GM23338 (cell line): ENCODE measurements at regions not wholly inside any gene's neighbourhood (a gene's known extent, or its start where the extent isn't known, plus 50 kb on each side); places are given as distances from the start of the nearest gene placed in this dataset.

Experiments
- ATAC-seq: fragments of 200-7000 bp; cut with Tn5 transposase; 3 replicates; pipeline ENCODE4 v1.9.1; 2020
- DNase-seq: peaks from one replicate; pipeline ENCODE4 v3.0.0-alpha.2; 2015; ENCODE audit warnings: low spot score
- H2AFZ ChIP-seq: fragments of 200-600 bp; sonication (generic); 2 replicates; pipeline ENCODE4 v1.8.0; 2016; ENCODE audit warnings: antibody characterized with exemption, mild to moderate bottlenecking, moderate library complexity
- H3F3A ChIP-seq: fragments of 200-600 bp; sonication (generic); replicated peaks from 2 replicates; pipeline ENCODE4 v1.8.0; 2017; ENCODE audit warnings: antibody characterized with exemption, mixed run types, low read depth
- H3K27ac ChIP-seq: fragments of 200-600 bp; sonication (generic); 2 replicates; pipeline ENCODE4 v1.6.1; 2016; ENCODE audit warnings: low read depth
- H3K27me3 ChIP-seq: fragments of 200-600 bp; sonication (generic); 2 replicates; pipeline ENCODE4 v1.8.0; 2016; ENCODE audit warnings: mild to moderate bottlenecking, mixed run types, moderate library complexity; ENCODE audit not compliant: insufficient read depth
- H3K36me3 ChIP-seq: fragments of 200-600 bp; sonication (generic); 2 replicates; pipeline ENCODE4 v1.8.0; 2016; ENCODE audit warnings: mild to moderate bottlenecking; ENCODE audit not compliant: insufficient read depth
- H3K4me1 ChIP-seq: fragments of 200-600 bp; sonication (generic); 2 replicates; pipeline ENCODE4 v1.8.0; 2016; ENCODE audit warnings: mild to moderate bottlenecking, moderate library complexity; ENCODE audit not compliant: insufficient read depth
- H3K4me2 ChIP-seq: fragments of 200-600 bp; sonication (generic); 2 replicates; pipeline ENCODE4 v1.7.1; 2017; ENCODE audit warnings: mixed run types
- H3K4me3 ChIP-seq: fragments of 200-600 bp; sonication (generic); 2 replicates; pipeline ENCODE4 v1.6.1; 2016; ENCODE audit warnings: mixed run types
- H3K79me2 ChIP-seq: fragments of 200-600 bp; sonication (generic); replicated peaks from 2 replicates; pipeline ENCODE4 v1.8.0; 2017; ENCODE audit warnings: mild to moderate bottlenecking; ENCODE audit not compliant: insufficient read depth
- H3K9me2 ChIP-seq: fragments of 200-600 bp; sonication (generic); 2 replicates; pipeline ENCODE4 v1.8.0; 2017; ENCODE audit not compliant: insufficient read depth
- H4K20me1 ChIP-seq: fragments of 200-600 bp; sonication (generic); replicated peaks from 2 replicates; pipeline ENCODE4 v1.8.0; 2017; ENCODE audit warnings: mild to moderate bottlenecking; ENCODE audit not compliant: insufficient read depth
- H3K27ac Mint-ChIP-seq: 2 replicates; pipeline ENCODE4 v1.8.0; 2020; ENCODE audit warnings: inconsistent platforms, mild to moderate bottlenecking, moderate library complexity, mixed read lengths
- H3K27me3 Mint-ChIP-seq: 3 replicates; pipeline ENCODE4 v1.8.0; 2022; ENCODE audit warnings: low read depth, mild to moderate bottlenecking, moderate library complexity, mixed read lengths, inconsistent platforms; ENCODE audit not compliant: insufficient read depth, poor library complexity
- H3K36me3 Mint-ChIP-seq: 3 replicates; pipeline ENCODE4 v1.8.0; 2021; ENCODE audit warnings: low read depth, mild to moderate bottlenecking, inconsistent platforms, moderate library complexity, mixed read lengths
- H3K4me1 Mint-ChIP-seq: 3 replicates; pipeline ENCODE4 v1.8.0; 2020; ENCODE audit warnings: mild to moderate bottlenecking, inconsistent platforms, mixed read lengths
- H3K4me3 Mint-ChIP-seq: 3 replicates; pipeline ENCODE4 v1.8.0; 2021; ENCODE audit warnings: moderate library complexity, mild to moderate bottlenecking, inconsistent platforms, mixed read lengths
- H3K9me3 Mint-ChIP-seq: 3 replicates; pipeline ENCODE4 v1.8.0; 2020; ENCODE audit warnings: moderate library complexity, mild to moderate bottlenecking, inconsistent platforms, mixed read lengths
- CREB1 ChIP-seq: fragments of 250-450 bp; sonication (Bioruptor Pico); IDR thresholded peaks from 2 replicates; pipeline ENCODE4 v1.5.0; 2020; ENCODE audit warnings: low read depth, mild to moderate bottlenecking, moderate library complexity
- ETS1 ChIP-seq: IDR thresholded peaks from 2 replicates; pipeline ENCODE4 v1.6.1; 2016; ENCODE audit warnings: antibody characterized with exemption
- EZH2 ChIP-seq: fragments of 200-600 bp; sonication (generic); IDR thresholded peaks from one replicate; pipeline ENCODE4 v1.8.0; 2017; ENCODE audit warnings: antibody characterized with exemption, mild to moderate bottlenecking, low read depth; ENCODE audit not compliant: unreplicated experiment
- EZH2phosphoT487 ChIP-seq: fragments of 200-600 bp; sonication (generic); IDR thresholded peaks from one replicate; pipeline ENCODE4 v1.8.1; 2018; ENCODE audit warnings: antibody characterized with exemption; ENCODE audit not compliant: unreplicated experiment
- JUNB ChIP-seq: IDR thresholded peaks from one replicate; pipeline ENCODE4 v1.6.1; 2016; ENCODE audit warnings: antibody characterized with exemption; ENCODE audit not compliant: unreplicated experiment
- NANOG ChIP-seq: IDR thresholded peaks from 2 replicates; pipeline ENCODE4 v1.6.1; 2016; ENCODE audit warnings: antibody characterized with exemption, borderline replicate concordance
- REST ChIP-seq: IDR thresholded peaks from one replicate; pipeline ENCODE4 v1.6.1; 2018; ENCODE audit warnings: antibody characterized with exemption; ENCODE audit not compliant: unreplicated experiment
- ZNF331 ChIP-seq: fragments of 250-450 bp; sonication (Bioruptor Pico); IDR thresholded peaks from 2 replicates; pipeline ENCODE4 v1.5.0; 2020; ENCODE audit warnings: low read depth, mild to moderate bottlenecking, moderate library complexity
- TF ChIP-seq, protein P1 (sequence below), 2 experiments: fragments of 200-600 bp in 1 of 2; sonication (generic) in 1 of 2; conservative IDR thresholded peaks; 2 replicates each; pipeline versions ENCODE4 v1.5.1 to v1.6.1; 2016 to 2017; ENCODE audit warnings: antibody characterized with exemption in 2 of 2, low read depth in 2 of 2, mild to moderate bottlenecking in 2 of 2, moderate library complexity in 1 of 2

- TF ChIP-seq REST (no peak), ETS1 (no peak), EZH2phosphoT487 (no peak), NANOG (no peak), CREB1 (no peak), EZH2 (no peak), ZNF331 (CRISPR knock-in tag) (no peak)
- TF ChIP-seq, protein P1, sequence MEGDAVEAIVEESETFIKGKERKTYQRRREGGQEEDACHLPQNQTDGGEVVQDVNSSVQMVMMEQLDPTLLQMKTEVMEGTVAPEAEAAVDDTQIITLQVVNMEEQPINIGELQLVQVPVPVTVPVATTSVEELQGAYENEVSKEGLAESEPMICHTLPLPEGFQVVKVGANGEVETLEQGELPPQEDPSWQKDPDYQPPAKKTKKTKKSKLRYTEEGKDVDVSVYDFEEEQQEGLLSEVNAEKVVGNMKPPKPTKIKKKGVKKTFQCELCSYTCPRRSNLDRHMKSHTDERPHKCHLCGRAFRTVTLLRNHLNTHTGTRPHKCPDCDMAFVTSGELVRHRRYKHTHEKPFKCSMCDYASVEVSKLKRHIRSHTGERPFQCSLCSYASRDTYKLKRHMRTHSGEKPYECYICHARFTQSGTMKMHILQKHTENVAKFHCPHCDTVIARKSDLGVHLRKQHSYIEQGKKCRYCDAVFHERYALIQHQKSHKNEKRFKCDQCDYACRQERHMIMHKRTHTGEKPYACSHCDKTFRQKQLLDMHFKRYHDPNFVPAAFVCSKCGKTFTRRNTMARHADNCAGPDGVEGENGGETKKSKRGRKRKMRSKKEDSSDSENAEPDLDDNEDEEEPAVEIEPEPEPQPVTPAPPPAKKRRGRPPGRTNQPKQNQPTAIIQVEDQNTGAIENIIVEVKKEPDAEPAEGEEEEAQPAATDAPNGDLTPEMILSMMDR (conservative IDR thresholded peaks at IDR 0.05; ENCODE audit: low read depth in 2 of 2) = no peak
These were observed 186.6 kb upstream of the INHBA start (continued) for GRCh38 chr7:41889472-41889871.

DNA sequence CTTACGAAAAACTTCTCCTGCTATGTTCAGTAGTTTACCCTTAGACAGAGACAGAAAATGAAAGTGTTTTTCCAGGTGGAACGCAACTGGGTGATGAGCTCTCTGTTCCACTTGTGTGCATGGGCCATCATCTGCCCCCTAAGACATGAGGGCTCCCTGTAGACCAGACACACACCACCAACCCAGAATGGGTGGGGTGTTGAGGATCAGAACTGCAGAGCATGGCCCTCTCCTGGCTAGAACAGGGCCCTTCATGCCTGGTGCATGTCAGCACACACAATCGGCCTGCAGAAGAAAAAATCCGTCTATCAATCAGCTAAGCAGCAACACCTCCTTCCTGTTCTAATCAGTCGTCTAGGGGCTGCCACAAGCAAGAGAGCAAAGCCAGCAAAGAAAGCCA, 186.2 kb upstream of the INHBA start:
- Histone ChIP-seq H3K4me2 (no peak overlapping the region), H3K9me2 (no peaks in the 10 kb centered on the region; the same call in none of the 2 replicates), H3F3A (no peaks in the 10 kb centered on the region), H3K4me1 (no peaks in the 10 kb centered on the region), H3K36me3 (no peaks in the 10 kb centered on the region), H3K27me3 (no peaks in the 10 kb centered on the region), H3K79me2 (no peaks in the 10 kb centered on the region), H4K20me1 (no peaks in the 10 kb centered on the region), H2AFZ (no peak overlapping the region), H3K27ac (no peak overlapping the region), H3K4me3 (no peak overlapping the region)
- Mint-ChIP-seq H3K4me1 (peaks cover 6% of the 10 kb centered on the region; the same call in 2 of the 3 replicates), H3K4me3 (no peak overlapping the region), H3K27me3 (peaks cover 2% of the 10 kb centered on the region), H3K9me3 (no peaks in the 10 kb centered on the region), H3K27ac (no peak overlapping the region), H3K36me3 (no peaks in the 10 kb centered on the region)
- DNase-seq = no peak
- no peak for ATAC-seq
- no peak for TF ChIP-seq NANOG
- no peak for TF ChIP-seq REST
- TF ChIP-seq CREB1 = no peak
- TF ChIP-seq JUNB = no peak
- TF ChIP-seq, protein P1 (conservative IDR thresholded peaks at IDR 0.05; ENCODE audit: low read depth in 2 of 2) = no peak
- TF ChIP-seq EZH2phosphoT487 = no peak
